22Rv1 (cell line): ENCODE measurements at regions not wholly inside any gene's neighbourhood (a gene's known extent, or its start where the extent isn't known, plus 50 kb on each side); places are given as distances from the start of the nearest gene placed in this dataset.

Source experiments
- ZFX ChIP-seq: fragments of 450-650 bp; IDR thresholded peaks from 2 replicates; pipeline ENCODE4 v1.6.1; 2017; ENCODE audit warnings: antibody characterized with exemption, borderline replicate concordance
- TF ChIP-seq, protein P1 (sequence below): fragments of 450-650 bp; IDR thresholded peaks from 2 replicates; pipeline ENCODE4 v1.5.1; 2017; ENCODE audit warnings: mild to moderate bottlenecking

DNA sequence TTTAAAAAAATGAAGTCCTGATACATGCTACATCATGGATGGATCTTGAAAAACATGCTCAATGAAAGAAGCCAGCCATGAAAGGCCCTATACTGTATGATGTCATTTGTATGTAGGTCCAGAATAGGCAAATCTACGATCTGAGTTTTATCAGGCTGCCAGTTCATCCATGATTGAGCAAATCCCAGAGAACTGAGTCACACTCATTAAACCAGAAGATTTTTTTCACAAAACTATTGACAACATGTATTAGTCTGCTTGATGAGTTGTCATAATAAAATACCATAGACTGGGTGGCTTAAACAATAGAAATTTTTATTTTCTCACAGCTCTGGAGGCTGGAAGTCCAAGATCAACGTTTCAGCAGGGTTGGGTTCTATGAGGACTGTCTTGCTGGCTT lies 130.7 kb downstream of the MREG start:
- TF ChIP-seq, protein P1, sequence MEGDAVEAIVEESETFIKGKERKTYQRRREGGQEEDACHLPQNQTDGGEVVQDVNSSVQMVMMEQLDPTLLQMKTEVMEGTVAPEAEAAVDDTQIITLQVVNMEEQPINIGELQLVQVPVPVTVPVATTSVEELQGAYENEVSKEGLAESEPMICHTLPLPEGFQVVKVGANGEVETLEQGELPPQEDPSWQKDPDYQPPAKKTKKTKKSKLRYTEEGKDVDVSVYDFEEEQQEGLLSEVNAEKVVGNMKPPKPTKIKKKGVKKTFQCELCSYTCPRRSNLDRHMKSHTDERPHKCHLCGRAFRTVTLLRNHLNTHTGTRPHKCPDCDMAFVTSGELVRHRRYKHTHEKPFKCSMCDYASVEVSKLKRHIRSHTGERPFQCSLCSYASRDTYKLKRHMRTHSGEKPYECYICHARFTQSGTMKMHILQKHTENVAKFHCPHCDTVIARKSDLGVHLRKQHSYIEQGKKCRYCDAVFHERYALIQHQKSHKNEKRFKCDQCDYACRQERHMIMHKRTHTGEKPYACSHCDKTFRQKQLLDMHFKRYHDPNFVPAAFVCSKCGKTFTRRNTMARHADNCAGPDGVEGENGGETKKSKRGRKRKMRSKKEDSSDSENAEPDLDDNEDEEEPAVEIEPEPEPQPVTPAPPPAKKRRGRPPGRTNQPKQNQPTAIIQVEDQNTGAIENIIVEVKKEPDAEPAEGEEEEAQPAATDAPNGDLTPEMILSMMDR = no peak
- TF ChIP-seq ZFX = no peak
